EH (cell line): ENCODE measurements at regions not wholly inside any gene's neighbourhood (a gene's known extent, or its start where the extent isn't known, plus 50 kb on each side); places are given as distances from the start of the nearest gene placed in this dataset.
"Not testable (repeated sequence)": the region's sequence is repeated elsewhere in the genome, so short reads cannot be mapped to it uniquely, and the experiment has no call there.

Experiments used
- DNase-seq: peaks from one replicate; pipeline ENCODE4 v3.0.0-alpha.2; 2015; ENCODE audit warnings: low read depth

- DNase-seq: peak; percentile 63
Observed at GRCh38 chr13:33340631-33341030, 55.1 kb upstream of the STARD13 start.

- no peak for DNase-seq
Observed at GRCh38 chr13:33341861-33342452, 56.4 kb upstream of the STARD13 start.

GRCh38 chr13:33345842-33346241, 60.3 kb upstream of the STARD13 start:
- no peak for DNase-seq

GRCh38 chr13:33347861-33348260, 62.3 kb upstream of the STARD13 start:
- no peak for DNase-seq

- DNase-seq: peak; percentile 80
Observed at GRCh38 chr13:33348366-33348765, 62.8 kb upstream of the STARD13 start.

- DNase-seq: peak; percentile 39
Observed at GRCh38 chr13:33349288-33349985, 63.9 kb upstream of the STARD13 start.

- peak; percentile 49 for DNase-seq
Observed at GRCh38 chr13:33349986-33350826, 64.7 kb upstream of the STARD13 start.

GRCh38 chr13:33351319-33351718, 65.8 kb upstream of the STARD13 start:
- DNase-seq: peak; percentile 62

- DNase-seq: no peak
Observed at GRCh38 chr13:33352041-33352440, 66.5 kb upstream of the STARD13 start.

GRCh38 chr13:33352526-33352925, 67.0 kb upstream of the STARD13 start:
- no peak for DNase-seq

- no peak for DNase-seq
Observed at GRCh38 chr13:33353210-33353609, 67.7 kb upstream of the STARD13 start.

GRCh38 chr13:33353646-33354045, 68.1 kb upstream of the STARD13 start:
- no peak for DNase-seq

GRCh38 chr13:33355201-33355895, 69.8 kb upstream of the STARD13 start:
- peak; percentile 7 for DNase-seq

GRCh38 chr13:33358076-33358475, 72.5 kb upstream of the STARD13 start:
- DNase-seq: not testable (repeated sequence)

GRCh38 chr13:33362986-33363727, 77.6 kb upstream of the STARD13 start:
- no peak for DNase-seq

GRCh38 chr13:33364192-33364591, 78.6 kb upstream of the STARD13 start:
- no peak for DNase-seq

- DNase-seq: no peak
Observed at GRCh38 chr13:33366469-33367062, 81.0 kb upstream of the STARD13 start.

- no peak for DNase-seq
Observed at GRCh38 chr13:33367171-33367895, 81.8 kb upstream of the STARD13 start.

GRCh38 chr13:33367926-33368325, 82.4 kb upstream of the STARD13 start:
- DNase-seq: no peak

GRCh38 chr13:33369073-33369472, 83.5 kb upstream of the STARD13 start:
- DNase-seq: no peak
